Muscle of leg (tissue), 3 donors: ENCODE measurements at regions not wholly inside any gene's neighbourhood (a gene's known extent, or its start where the extent isn't known, plus 50 kb on each side); places are given as distances from the start of the nearest gene placed in this dataset.
A peak's percentile ranks its signal among the peaks of the same experiment; 100 is the strongest.
"Not testable (repeated sequence)": the region's sequence is repeated elsewhere in the genome, so short reads cannot be mapped to it uniquely, and the experiment has no call there.

Experiments used
- DNase-seq: peaks from one replicate; pipeline ENCODE4 v3.0.0; 2013
- H3K27ac ChIP-seq: one replicate; pipeline ENCODE4 v1.5.1; 2013; ENCODE audit warnings: mild to moderate bottlenecking, low read length, control low read depth
- H3K27me3 ChIP-seq: one replicate; pipeline ENCODE4 v1.6.1; 2013; ENCODE audit warnings: low read length; ENCODE audit not compliant: control insufficient read depth, insufficient read depth
- H3K36me3 ChIP-seq: one replicate; pipeline ENCODE4 v1.6.1; 2013; ENCODE audit warnings: low read length; ENCODE audit not compliant: control insufficient read depth, insufficient read depth
- H3K4me1 ChIP-seq: one replicate; pipeline ENCODE4 v1.6.1; 2013; ENCODE audit warnings: low read length; ENCODE audit not compliant: control insufficient read depth, insufficient read depth
- H3K4me3 ChIP-seq: one replicate; pipeline ENCODE4 v1.5.1; 2013; ENCODE audit warnings: low read length, control low read depth
- H3K9me3 ChIP-seq: replicated peaks from 2 replicates; pipeline ENCODE4 v1.6.1; 2013; ENCODE audit warnings: low read depth, low read length; ENCODE audit not compliant: control insufficient read depth
- WGBS: methylation state at CpG from one replicate; pipeline ENCODE4 v1.1.5; 2013; ENCODE audit warnings: missing lambda C conversion rate; ENCODE audit not compliant: insufficient coverage; 5-methylcytosine and 5-hydroxymethylcytosine counted together

- no CpG with 5 or more reads among the region's 4 CpGs for WGBS
- H3K27ac ChIP-seq, result not testable (repeated sequence)
These were observed 673.1 kb upstream of the DEFB115 start for GRCh38 chr20:30584403-30584802.

GRCh38 chr20:30585244-30585796, 672.1 kb upstream of the DEFB115 start:
- DNase-seq, result peak; percentile 1
- not testable (repeated sequence) for H3K27me3 ChIP-seq, H3K4me1 ChIP-seq, H3K36me3 ChIP-seq, H3K9me3 ChIP-seq, H3K27ac ChIP-seq, H3K4me3 ChIP-seq
- 36% methylated on average over 42 of the region's 49 CpGs for WGBS

More at GRCh38 chr20:30584403-30584802, 673.1 kb upstream of the DEFB115 start:
- not testable (repeated sequence) for H3K4me3 ChIP-seq, H3K27me3 ChIP-seq, H3K36me3 ChIP-seq, H3K9me3 ChIP-seq, H3K4me1 ChIP-seq, DNase-seq

GRCh38 chr20:30586178-30586577, 671.3 kb upstream of the DEFB115 start:
- not testable (repeated sequence) for H3K27ac ChIP-seq, H3K4me3 ChIP-seq, DNase-seq, H3K27me3 ChIP-seq, H3K36me3 ChIP-seq, H3K4me1 ChIP-seq, H3K9me3 ChIP-seq
- WGBS, result 17% methylated on average over 13 of the region's 30 CpGs

- DNase-seq, result no peak
- no peaks in the 10 kb centered on the region for H3K36me3 ChIP-seq
- WGBS, result 70% methylated on average over 21 of the region's 22 CpGs
- H3K27me3 ChIP-seq, result no peaks in the 10 kb centered on the region
- H3K9me3 ChIP-seq, result peaks cover 25% of the 10 kb centered on the region
- H3K4me3 ChIP-seq, result no peak overlapping the region
- no peak overlapping the region for H3K27ac ChIP-seq
- no peaks in the 10 kb centered on the region for H3K4me1 ChIP-seq
These were observed 663.9 kb upstream of the DEFB115 start for GRCh38 chr20:30593572-30593971.

- Histone ChIP-seq H3K36me3 (no peaks in the 10 kb centered on the region), H3K4me1 (no peaks in the 10 kb centered on the region), H3K27ac (no peak overlapping the region), H3K27me3 (no peaks in the 10 kb centered on the region), H3K4me3 (no peak overlapping the region), H3K9me3 (peaks cover 29% of the 10 kb centered on the region)
- WGBS, result 91% methylated on average over 12 of the region's 18 CpGs
- DNase-seq, result no peak
These were observed 663.4 kb upstream of the DEFB115 start for GRCh38 chr20:30594112-30594511.

GRCh38 chr20:30595698-30596097, 661.8 kb upstream of the DEFB115 start:
- Histone ChIP-seq H3K27me3 (no peaks in the 10 kb centered on the region), H3K9me3 (peaks cover 34% of the 10 kb centered on the region), H3K4me1 (no peaks in the 10 kb centered on the region), H3K4me3 (no peak overlapping the region), H3K27ac (no peak overlapping the region), H3K36me3 (no peaks in the 10 kb centered on the region)
- no peak for DNase-seq
- WGBS, result 89% methylated on average over 3 of the region's 3 CpGs

- not testable (repeated sequence) for H3K4me1 ChIP-seq, H3K4me3 ChIP-seq, H3K27me3 ChIP-seq, H3K27ac ChIP-seq, H3K36me3 ChIP-seq, DNase-seq
- H3K9me3 ChIP-seq, result peaks cover 40% of the 10 kb centered on the region
- 53% methylated on average over 2 of the region's 2 CpGs for WGBS
These were observed 660.0 kb upstream of the DEFB115 start for GRCh38 chr20:30597429-30597828.

GRCh38 chr20:30598460-30599230, 658.8 kb upstream of the DEFB115 start:
- Histone ChIP-seq H3K36me3 (no peaks in the 10 kb centered on the region), H3K4me1 (no peaks in the 10 kb centered on the region), H3K27me3 (no peaks in the 10 kb centered on the region), H3K9me3 (peaks cover 47% of the 10 kb centered on the region), H3K27ac (no peak overlapping the region), H3K4me3 (no peak overlapping the region)
- DNase-seq, result no peak
- WGBS, result 86% methylated on average over 2 of the region's 5 CpGs

- WGBS, result 58% methylated on average over 2 of the region's 2 CpGs
- Histone ChIP-seq H3K4me1 (no peaks in the 10 kb centered on the region), H3K4me3 (no peak overlapping the region), H3K9me3 (peaks cover 42% of the 10 kb centered on the region), H3K27me3 (no peaks in the 10 kb centered on the region), H3K36me3 (no peaks in the 10 kb centered on the region), H3K27ac (no peak overlapping the region)
- DNase-seq, result no peak
These were observed 657.5 kb upstream of the DEFB115 start for GRCh38 chr20:30599990-30600389.

GRCh38 chr20:30601974-30602373, 655.5 kb upstream of the DEFB115 start:
- Histone ChIP-seq H3K27ac (no peak overlapping the region), H3K27me3 (no peaks in the 10 kb centered on the region)
- WGBS, result 70% methylated on average over 2 of the region's 2 CpGs

More at GRCh38 chr20:30601974-30602373, 655.5 kb upstream of the DEFB115 start:
- H3K4me1 ChIP-seq, result no peaks in the 10 kb centered on the region
- no peak for DNase-seq
- H3K4me3 ChIP-seq, result no peak overlapping the region
- H3K9me3 ChIP-seq, result peaks cover 46% of the 10 kb centered on the region
- H3K36me3 ChIP-seq, result no peaks in the 10 kb centered on the region
